ENCODE measurements at regions not wholly inside any gene's neighbourhood (a gene's known extent, or its start where the extent isn't known, plus 50 kb on each side); places are given as distances from the start of the nearest gene placed in this dataset.

DNA sequence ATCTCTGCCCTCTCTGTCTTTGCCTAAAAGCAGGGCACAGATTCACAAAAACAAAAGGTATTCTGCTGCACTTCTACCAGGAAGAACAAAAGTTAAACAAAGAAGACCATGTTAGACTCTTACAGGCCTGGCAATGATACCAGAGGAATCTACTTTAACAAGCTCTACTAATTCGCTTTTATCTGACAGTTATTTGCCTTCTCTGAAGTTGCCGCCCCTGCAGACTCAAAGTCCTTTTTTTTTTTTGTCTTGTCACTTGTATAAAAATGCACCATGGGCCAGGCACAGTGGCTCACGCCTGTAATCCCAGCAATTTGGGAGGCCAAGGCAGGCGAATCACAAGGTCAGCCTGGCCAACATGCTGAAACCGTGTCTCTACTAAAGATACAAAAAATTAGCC, 176.5 kb upstream of the UBL3 start:
- DNase-seq, result no peak

- no peak for DNase-seq
These were observed 175.7 kb upstream of the UBL3 start for GRCh38 chr13:30026093-30026492.

DNA sequence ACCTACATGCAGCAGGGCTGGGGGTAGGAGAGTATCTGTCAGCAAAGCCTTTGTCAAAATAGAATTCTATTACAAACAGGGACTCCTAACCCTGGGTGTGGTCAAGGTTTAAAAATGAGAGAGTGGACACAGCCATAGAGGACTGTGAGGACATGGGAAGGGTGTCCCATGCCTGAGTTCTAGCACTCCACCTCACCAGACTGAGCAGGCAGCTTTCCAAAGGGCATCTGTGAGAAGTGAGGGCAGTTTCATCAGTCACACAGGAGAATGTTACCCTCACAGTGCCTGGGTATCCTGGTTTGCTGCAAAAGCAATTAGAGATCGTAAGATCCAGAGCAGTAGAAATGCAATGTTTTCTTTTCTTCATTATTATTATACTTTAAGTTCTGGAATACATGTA, 174.9 kb upstream of the UBL3 start:
- DNase-seq, result no peak

GRCh38 chr13:30024125-30024865, 173.9 kb upstream of the UBL3 start:
- no peak for DNase-seq

DNA sequence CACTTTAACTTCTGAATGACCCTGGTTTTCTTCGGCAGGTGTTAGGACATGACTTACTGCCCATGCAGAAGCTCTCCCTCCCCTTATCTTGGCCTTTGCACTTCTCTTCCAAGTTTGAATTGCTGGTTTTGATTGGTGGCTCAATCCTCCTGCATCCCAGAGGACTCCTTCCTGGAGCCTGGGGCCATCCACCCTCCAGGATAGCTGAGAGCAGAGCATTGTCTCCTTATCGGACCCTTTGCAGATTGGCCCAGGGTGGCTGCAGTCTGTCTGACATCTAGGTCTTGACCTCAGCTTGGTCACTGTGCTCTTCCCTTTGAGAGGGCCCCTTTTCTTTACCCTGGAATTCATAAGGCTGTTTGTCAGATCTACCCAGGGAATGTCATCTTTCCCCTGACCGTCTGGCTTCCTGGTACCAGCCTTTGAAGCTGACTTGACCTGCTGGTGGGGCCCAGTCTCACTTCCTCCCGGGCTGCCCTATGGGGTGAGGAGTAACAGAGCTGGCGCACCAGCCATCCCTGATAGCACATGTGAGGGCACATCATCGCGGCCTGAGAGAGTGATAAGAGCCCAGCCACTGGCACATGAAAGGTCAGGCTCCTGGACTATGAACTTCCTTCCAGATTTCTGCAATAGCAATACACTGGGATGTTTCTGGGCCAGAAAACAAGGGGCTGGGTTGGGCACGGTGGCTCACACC, 172.9 kb upstream of the UBL3 start:
- no peak for DNase-seq

DNA sequence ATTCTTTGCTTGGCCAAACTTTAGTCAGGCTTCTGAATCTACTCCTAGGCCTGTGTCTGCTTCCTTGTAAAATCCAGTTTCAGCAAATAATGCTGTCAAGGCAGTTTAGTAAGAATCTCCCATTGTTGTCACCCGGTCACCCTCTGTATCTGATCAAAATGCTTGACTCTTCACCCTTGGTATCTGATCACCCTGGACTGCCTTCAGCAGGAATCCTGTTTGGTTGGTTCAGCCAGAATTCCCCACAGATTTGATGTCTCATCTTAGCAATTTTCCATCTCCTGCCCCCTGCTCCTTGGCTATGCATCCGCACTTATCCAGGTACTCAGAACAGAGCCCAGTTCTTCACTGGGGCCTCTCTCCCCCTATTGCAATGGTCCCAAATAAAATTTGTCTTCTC, 172.4 kb upstream of the UBL3 start:
- DNase-seq, result no peak

DNA sequence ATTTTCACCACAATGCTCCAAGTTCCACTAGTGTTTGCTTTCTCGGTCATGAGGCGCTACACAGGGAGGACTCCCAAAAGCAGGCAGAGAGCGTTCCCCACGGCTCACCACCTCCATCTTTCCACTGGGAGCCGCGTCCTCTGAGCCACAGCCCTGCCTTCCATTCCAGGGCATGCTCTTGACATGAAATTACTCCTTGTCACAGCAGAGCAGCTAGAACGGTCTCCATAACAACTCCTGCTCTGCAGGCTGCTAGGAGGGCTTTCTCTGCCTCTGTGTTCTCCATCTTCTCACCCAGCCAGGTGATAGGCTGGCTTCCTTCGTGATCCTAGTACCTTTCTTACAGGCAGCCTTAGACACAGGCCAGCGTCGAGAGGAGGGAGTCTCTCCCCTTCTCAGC, 171.8 kb upstream of the UBL3 start:
- DNase-seq, result no peak

DNA sequence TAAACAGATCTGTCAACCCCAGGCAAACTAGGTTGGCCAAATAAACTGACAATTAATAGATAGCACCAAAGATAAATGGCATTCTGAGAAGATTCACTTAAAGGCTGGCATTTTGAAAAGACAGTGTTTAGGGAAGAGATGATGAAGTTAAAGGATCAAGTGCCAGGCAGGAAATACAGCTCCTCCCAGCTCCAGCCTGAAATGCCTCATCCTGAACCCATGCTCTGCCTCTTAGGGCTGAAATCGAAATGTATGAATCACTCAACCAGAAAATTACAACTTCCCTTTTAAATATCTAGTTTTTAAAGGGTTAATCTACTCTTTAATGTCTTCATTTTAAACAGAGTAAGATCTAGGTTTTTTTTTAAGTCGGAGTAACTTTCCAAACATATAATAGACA, 171.2 kb upstream of the UBL3 start:
- no peak for DNase-seq

GRCh38 chr13:30020726-30021312, 170.4 kb upstream of the UBL3 start:
- no peak for DNase-seq

DNA sequence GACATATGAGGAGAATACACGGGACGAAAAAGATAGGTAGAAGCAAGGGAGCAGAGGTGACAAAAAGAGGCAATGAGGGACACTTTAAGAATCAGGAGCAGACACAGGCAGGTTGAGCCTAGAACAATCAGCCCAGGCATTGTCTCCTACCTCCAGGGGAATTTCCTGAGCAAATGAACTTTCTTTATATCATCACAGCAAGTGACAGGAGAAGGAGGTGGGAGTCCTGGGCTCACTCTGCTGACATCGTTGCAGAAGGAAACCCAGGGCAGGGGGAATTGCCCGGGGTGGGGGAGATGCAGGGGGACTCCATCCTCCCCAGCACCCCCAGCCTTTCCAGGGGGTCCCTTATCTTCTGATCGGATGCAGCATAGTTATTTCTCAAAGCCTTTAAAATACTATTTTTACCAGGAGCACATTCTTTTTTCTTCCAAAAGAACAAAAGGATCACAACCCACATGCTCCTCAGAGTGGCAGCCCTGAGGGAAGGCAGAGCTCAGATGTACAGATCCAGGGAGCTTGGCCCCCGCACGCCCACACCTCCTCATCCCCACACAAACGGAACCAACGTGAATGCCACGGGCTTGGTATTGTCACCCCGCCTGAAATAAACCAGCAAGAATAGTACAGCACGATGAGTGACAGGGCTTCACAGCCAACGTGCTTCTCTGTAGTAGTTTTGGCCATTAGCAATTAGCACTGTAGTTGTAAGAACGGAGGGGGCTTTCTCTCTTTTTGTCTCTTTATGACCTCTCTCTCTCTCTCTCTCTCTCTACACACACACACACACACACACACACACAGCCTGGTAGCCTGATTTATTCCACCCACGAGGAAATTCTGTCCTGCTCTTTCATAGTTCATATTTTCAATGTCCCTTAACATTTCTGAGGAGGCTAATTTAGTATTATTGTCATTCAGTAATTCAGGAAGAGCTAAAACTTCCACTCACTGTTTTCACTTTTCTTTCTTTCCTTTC, 169.5 kb upstream of the UBL3 start:
- DNase-seq, result no peak

- DNase-seq, result no peak
These were observed 167.5 kb upstream of the UBL3 start for GRCh38 chr13:30017880-30018279.

DNA sequence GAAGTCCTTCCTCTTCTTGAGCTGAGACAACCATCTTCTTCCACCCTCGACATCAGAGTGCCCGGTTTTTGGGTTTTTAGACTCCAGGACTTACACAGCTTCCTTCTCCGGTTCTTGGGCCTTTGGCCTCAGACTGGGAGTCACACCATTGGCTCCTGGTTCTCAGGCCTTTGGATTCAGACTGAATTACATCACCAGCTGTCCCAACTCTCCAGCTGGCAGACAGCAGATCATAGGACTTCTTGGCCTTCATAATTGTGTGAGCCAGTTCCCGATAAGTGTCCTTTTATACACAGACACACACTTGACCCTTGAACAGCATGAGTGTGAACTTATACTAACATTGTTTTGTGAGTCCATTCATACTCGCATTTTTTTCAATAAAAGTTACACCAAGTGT, 166.0 kb upstream of the UBL3 start:
- no peak for DNase-seq

DNA sequence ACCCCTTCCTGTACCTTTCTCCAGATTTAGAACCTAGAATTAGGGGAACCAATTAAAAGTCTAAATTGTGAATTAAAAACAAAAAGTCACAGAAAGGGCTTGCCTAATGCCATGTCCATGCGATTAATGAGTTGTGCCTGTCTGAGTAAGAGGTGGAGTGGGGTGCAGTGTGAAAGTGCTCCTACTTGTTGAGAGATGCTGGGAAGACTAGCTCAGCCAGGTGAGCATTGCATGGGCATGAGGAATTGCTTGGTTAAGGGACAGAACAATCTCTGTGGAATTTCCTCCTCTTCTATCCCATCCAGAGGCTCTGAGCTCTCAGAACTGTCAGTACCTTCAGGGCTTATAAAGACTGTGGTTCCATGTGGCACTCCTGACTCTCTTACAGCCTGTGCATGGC, 159.0 kb upstream of the UBL3 start:
- no peak for DNase-seq

- DNase-seq, result no peak
These were observed 155.8 kb upstream of the UBL3 start for GRCh38 chr13:30006246-30006645.

DNA sequence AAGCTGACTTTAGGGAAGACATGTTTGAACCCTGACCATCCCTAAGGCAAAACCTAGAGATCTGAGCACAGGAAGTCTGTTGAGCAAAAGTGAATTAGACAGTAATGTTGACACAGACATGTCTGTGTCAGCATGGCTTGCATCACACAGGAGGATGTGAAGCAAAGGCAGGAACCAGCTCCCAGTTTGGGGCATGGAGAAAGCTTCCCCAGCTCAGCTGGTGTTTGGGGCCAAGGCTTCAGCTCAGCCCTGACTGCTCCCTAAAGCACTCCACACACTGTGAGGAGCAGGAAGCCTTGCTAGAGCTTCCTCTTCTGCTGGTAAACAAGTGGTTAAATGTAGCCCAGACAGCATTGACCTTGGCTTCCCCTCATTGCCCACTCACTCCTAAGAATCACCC, 153.8 kb upstream of the UBL3 start:
- no peak for DNase-seq

- no peak for DNase-seq
These were observed 152.2 kb upstream of the UBL3 start for GRCh38 chr13:30002577-30002976.

DNA sequence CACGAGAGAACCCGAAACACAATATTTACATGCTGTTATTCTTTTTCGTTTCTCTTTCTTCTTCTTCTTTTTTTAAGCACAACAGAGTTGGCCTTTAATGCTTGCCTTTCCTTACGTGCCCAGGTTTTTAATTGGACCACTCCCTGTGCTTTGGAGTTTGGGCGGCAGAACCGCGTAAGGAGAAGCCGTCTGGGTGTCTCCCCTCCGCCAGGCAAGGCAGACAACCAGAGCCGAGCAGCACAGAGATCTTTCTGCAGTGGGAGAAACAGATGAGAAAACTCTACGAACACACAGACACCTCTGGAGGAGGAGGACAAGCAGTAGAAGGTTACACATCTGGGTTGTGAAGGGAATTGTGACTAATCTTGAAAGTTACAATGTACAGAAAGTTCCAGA, 150.0 kb upstream of the UBL3 start:
- no peak for DNase-seq

DNA sequence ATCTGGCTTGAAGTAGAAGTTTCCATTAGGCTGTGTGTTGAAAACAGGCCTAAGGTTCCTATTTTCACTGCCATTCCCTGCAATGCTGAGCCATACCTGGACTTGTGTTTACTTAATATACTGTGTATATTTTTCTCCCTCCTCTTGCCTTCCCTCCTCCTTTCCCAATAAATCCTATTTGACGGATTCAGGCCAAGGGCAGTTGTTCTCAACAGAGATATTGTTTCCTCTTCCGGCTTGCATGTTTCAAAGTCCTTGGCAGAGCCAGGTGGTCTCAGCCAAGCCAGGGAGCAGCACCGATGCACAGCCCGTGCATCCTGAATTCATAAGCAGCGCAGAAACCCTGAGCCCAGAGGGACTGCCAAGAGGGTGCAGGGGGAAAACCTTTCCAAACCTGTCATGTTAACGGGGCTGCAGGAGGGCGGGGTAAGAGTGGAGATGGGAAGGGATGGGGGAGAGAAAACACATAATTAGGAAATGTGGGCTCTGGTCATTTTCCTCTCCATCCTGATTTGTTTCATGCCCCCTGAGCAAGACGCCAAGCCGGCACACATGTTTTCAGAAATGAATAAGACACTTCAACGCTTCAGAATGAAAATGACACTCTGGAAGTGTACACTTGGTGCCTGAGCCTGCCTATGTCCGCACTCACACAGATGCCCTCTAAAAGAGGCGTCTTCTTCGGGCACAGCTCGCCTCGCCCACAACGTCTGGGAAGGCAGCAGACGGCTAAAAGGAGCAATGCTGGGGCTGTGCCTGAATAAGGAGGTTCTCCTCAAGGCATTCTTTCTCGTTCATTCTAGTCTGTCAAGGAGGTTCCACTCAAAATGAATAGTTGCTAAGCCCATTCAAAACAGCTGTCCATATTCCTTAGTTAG, 149.3 kb upstream of the UBL3 start:
- no peak for DNase-seq

- no peak for DNase-seq
These were observed 145.9 kb upstream of the UBL3 start for GRCh38 chr13:29996316-29996715.

DNA sequence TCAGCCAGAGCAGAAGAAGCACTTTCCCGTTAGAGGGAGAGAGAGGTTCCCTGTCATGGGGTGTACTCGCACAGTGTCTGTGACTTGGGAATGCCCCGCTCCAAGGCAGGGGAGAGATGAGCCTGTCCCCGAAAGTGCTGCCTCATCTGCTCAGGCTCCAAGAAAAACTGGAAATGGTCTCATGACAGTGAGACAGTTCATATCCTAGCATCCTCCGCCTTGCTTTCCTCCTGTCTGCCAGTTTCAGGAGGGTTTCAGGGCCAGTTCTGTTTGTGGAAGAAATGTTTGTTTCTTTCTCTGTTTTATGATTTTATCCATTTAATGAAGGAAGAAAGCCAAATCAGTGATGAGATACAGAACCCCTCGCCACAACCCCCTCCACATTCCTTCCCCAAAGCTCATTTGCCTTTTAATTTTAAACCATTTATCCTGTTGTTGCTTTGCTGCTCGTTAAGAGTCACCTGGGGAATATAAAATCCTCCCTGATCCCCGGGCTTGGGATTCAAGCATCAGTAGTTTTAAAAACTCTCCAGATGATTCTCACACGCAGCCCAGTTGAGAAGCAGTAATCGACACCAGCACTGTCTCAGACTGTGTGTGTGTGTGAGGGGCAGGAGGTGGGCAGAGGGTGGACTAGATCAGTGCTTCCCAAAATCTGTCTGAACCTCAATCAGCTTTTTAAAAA, 144.6 kb upstream of the UBL3 start:
- DNase-seq, result no peak

GRCh38 chr13:29993716-29994488, 143.5 kb upstream of the UBL3 start:
- DNase-seq, result no peak

Data from stimulated activated CD4-positive, alpha-beta T cell treated with anti-CD3 and anti-CD28 coated beads, Interleukin-15, amount 100 ng/mL, for 24 hours (primary cell).